HCT116 (cell line): ENCODE measurements at regions not wholly inside any gene's neighbourhood (a gene's known extent, or its start where the extent isn't known, plus 50 kb on each side); places are given as distances from the start of the nearest gene placed in this dataset.

Source experiments
- ATAC-seq: fragments of 200-7000 bp; cut with Tn5 transposase; 2 replicates; pipeline ENCODE4 v1.9.1; 2020; ENCODE audit warnings: mild to moderate bottlenecking, moderate library complexity
- BruUV-seq: library from RNA; stranded (reverse); fragments of 400-500 nt; replicated peaks from 2 replicates; lab custom pipeline; 2021; lab: Mats Ljungman, UMichigan
- CTCF ChIA-PET: fragments of 300-600 bp; sonication (Branson Sonifier 250); formaldehyde crosslinking; loops from one replicate; lab custom pipeline; 2021; ENCODE audit warnings: antibody characterized with exemption; lab: Charles Lee
- POLR2A ChIA-PET: fragments of 300-600, 350-600 bp; sonication (Branson Sonifier 250); formaldehyde crosslinking; loops from one replicate; lab custom pipeline; 2021; ENCODE audit warnings: antibody characterized with exemption; lab: Charles Lee
- RAD21 ChIA-PET, 2 experiments: fragments of 300-600 bp; sonication (Branson Sonifier 250); formaldehyde crosslinking; loops; one replicate each; lab custom pipeline; 2023; ENCODE audit warnings: low total read pairs in 2 of 2; ENCODE audit not compliant: uncharacterized antibody in 2 of 2, unreplicated experiment in 2 of 2, low non-redundant PET in 1 of 2; lab: Charles Lee
- DNase-seq: peaks from one replicate; pipeline ENCODE4 v3.0.0-alpha.2; 2010; ENCODE audit warnings: low read depth, low spot score
- H2AFZ ChIP-seq: fragments of 200-600 bp; shearing (Covaris generic), sonication (generic); 2 replicates; pipeline ENCODE4 v1.6.1; 2017; ENCODE audit warnings: low read depth, mixed run types, mixed read lengths, antibody characterized with exemption, low read length; ENCODE audit not compliant: poor library complexity, severe bottlenecking
- H3K27ac ChIP-seq: 2 replicates; pipeline ENCODE4 v1.5.1; 2012; ENCODE audit warnings: low read depth, low read length
- H3K27me3 ChIP-seq: fragments of 200-600 bp; sonication (generic); 2 replicates; pipeline ENCODE4 v1.6.1; 2016; ENCODE audit warnings: mixed run types, low read length, mixed read lengths; ENCODE audit not compliant: insufficient read depth
- H3K36me3 ChIP-seq, 2 experiments: fragments of 200-500 bp in 1 of 2; fragments of 200-600 bp in 1 of 2; sonication (Bioruptor generic) in 1 of 2; sonication (generic) in 1 of 2; 2 replicates each; pipeline versions ENCODE4 v1.5.1 to v1.6.1; 2014 to 2016; ENCODE audit warnings: low read length in 2 of 2, inconsistent platforms in 1 of 2, mixed read lengths in 1 of 2, mixed run types in 1 of 2; ENCODE audit not compliant: insufficient read depth in 2 of 2, control insufficient read depth in 1 of 2
- H3K4me1 ChIP-seq, 2 experiments: fragments of 200-600 bp in 1 of 2; sonication (generic) in 1 of 2; 2 replicates each; pipeline versions ENCODE4 v1.5.1 to v1.6.1; 2012 to 2017; ENCODE audit warnings: low read length in 2 of 2, inconsistent platforms in 1 of 2, mild to moderate bottlenecking in 1 of 2, mixed read lengths in 1 of 2, mixed run types in 1 of 2, moderate library complexity in 1 of 2; ENCODE audit not compliant: insufficient read depth in 2 of 2, control insufficient read depth in 1 of 2
- H3K4me2 ChIP-seq: fragments of 200-600 bp; sonication (generic); 2 replicates; pipeline ENCODE4 v1.6.1; 2017; ENCODE audit warnings: mixed run types, low read length, mixed read lengths
- H3K4me3 ChIP-seq, 2 experiments: fragments of 200-600 bp in 1 of 2; sonication (generic) in 1 of 2; replicated peaks in 1 of 2; 2 replicates each; pipeline ENCODE4 v1.5.1; 2011 to 2016; ENCODE audit warnings: low read length in 2 of 2, control low read depth in 1 of 2, low read depth in 1 of 2, mild to moderate bottlenecking in 1 of 2, mixed read lengths in 1 of 2, mixed run types in 1 of 2
- H3K79me2 ChIP-seq: fragments of 200-600 bp; sonication (generic); 2 replicates; pipeline ENCODE4 v1.6.1; 2017; ENCODE audit warnings: mild to moderate bottlenecking, mixed run types, low read length, moderate library complexity, mixed read lengths; ENCODE audit not compliant: insufficient read depth
- H3K9ac ChIP-seq: fragments of 200-600 bp; sonication (generic); 2 replicates; pipeline ENCODE4 v1.6.1; 2016; ENCODE audit warnings: low read length, mixed read lengths
- H3K9me2 ChIP-seq: fragments of 200-600 bp; sonication (generic), shearing (Covaris generic); 2 replicates; pipeline ENCODE4 v1.6.1; 2017; ENCODE audit warnings: mixed run types, mild to moderate bottlenecking, moderate library complexity; ENCODE audit not compliant: insufficient read depth
- H3K9me3 ChIP-seq, 2 experiments: fragments of 200-500 bp in 1 of 2; fragments of 200-600 bp in 1 of 2; sonication (Bioruptor generic) in 1 of 2; sonication (generic) in 1 of 2; 2 replicates each; pipeline ENCODE4 v1.6.1; 2014 to 2017; ENCODE audit warnings: low read length in 2 of 2, mixed read lengths in 2 of 2, inconsistent platforms in 1 of 2, low read depth in 1 of 2, mild to moderate bottlenecking in 1 of 2, mixed run types in 1 of 2, moderate library complexity in 1 of 2; ENCODE audit not compliant: control insufficient read depth in 1 of 2, insufficient read depth in 1 of 2
- H4K20me1 ChIP-seq: fragments of 200-600 bp; sonication (generic), shearing (Covaris generic); 2 replicates; pipeline ENCODE4 v1.6.1; 2017; ENCODE audit warnings: mixed run types, mild to moderate bottlenecking, moderate library complexity; ENCODE audit not compliant: insufficient read depth
- CEBPB ChIP-seq: IDR thresholded peaks from 2 replicates; pipeline ENCODE4 v1.6.1; 2012; ENCODE audit warnings: low read depth
- CTCF ChIP-seq, 3 experiments: fragments of 200-600 bp in 1 of 3; sonication (generic) in 1 of 3; IDR thresholded peaks in 2 of 3; conservative IDR thresholded peaks in 1 of 3; 2 replicates each; pipeline ENCODE4 v1.5.1; 2012 to 2017; ENCODE audit warnings: low read depth in 2 of 3, low read length in 2 of 3, antibody characterized with exemption in 1 of 3, borderline replicate concordance in 1 of 3, control low read depth in 1 of 3, mild to moderate bottlenecking in 1 of 3, mixed read lengths in 1 of 3, mixed run types in 1 of 3, moderate library complexity in 1 of 3; ENCODE audit not compliant: insufficient read depth in 1 of 3
- EGR1 ChIP-seq: IDR thresholded peaks from 2 replicates; pipeline ENCODE4 v1.6.1; 2012; ENCODE audit warnings: low read depth
- ELF1 ChIP-seq: IDR thresholded peaks from 2 replicates; pipeline ENCODE4 v1.6.1; 2012; ENCODE audit warnings: low read depth, borderline replicate concordance
- EZH2 ChIP-seq: fragments of 200-600 bp; sonication (generic); IDR thresholded peaks from 2 replicates; pipeline ENCODE4 v1.6.1; 2017; ENCODE audit warnings: antibody characterized with exemption, mixed run types
- FOSL1 ChIP-seq: IDR thresholded peaks from 2 replicates; pipeline ENCODE4 v1.6.1; 2012; ENCODE audit warnings: low read depth
- JUND ChIP-seq: IDR thresholded peaks from 2 replicates; pipeline ENCODE4 v1.6.1; 2012
- POLR2A ChIP-seq: IDR thresholded peaks from 2 replicates; pipeline ENCODE4 v1.7.0; 2011; ENCODE audit warnings: borderline replicate concordance; ENCODE audit not compliant: insufficient read depth, insufficient read length; ENCODE audit errors: extremely low read depth
- SIN3A ChIP-seq: IDR thresholded peaks from 2 replicates; pipeline ENCODE4 v1.6.1; 2012; ENCODE audit warnings: low read depth
- SRF ChIP-seq: IDR thresholded peaks from 2 replicates; pipeline ENCODE4 v1.6.1; 2012; ENCODE audit warnings: low read depth
- TCF7L2 ChIP-seq: IDR thresholded peaks from 2 replicates; pipeline ENCODE4 v1.7.0; 2011; ENCODE audit warnings: borderline replicate concordance, inconsistent platforms; ENCODE audit not compliant: insufficient read depth, insufficient read length; ENCODE audit errors: extremely low read depth
- ZFX ChIP-seq: fragments of 450-650 bp; IDR thresholded peaks from 2 replicates; pipeline ENCODE4 v1.6.1; 2017
- intact Hi-C: fragments of 100-400 bp; cut with micrococcal nuclease; formaldehyde crosslinking; loops from 2 replicates; pipeline ENCODE4 v1.10.0; 2022
- TF ChIP-seq, protein P1 (sequence below): IDR thresholded peaks from 2 replicates; pipeline ENCODE4 v1.6.1; 2012; ENCODE audit warnings: low read depth
- TF ChIP-seq, protein P2 (sequence below): IDR thresholded peaks from 2 replicates; pipeline ENCODE4 v1.6.1; 2012

DNA sequence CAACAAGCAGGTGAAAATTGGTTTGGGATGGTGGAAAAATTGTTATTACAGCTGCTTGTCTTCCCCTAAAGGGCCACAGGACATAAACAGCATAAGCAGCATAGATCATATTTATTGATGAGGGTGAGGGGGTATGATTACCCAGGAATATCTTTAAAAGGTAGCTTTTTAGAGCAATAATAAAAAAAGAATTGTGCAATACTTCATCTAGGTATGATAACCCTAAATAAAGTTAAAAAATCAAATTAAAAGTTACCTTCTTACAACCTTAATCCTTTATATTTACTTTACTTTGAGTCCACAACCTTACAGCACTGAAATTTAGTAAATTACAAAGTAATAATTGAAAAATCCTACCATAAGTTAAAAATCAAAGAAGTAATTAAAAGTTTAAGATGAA lies 653.3 kb upstream of the RGS18 start:
- Histone ChIP-seq H2AFZ (no peak overlapping the region), H3K9ac (no peak overlapping the region), H3K4me1 (no peaks in the 10 kb centered on the region), H3K9me2 (no peaks in the 10 kb centered on the region), H3K4me3 (no peak overlapping the region), H3K36me3 (no peaks in the 10 kb centered on the region), H3K79me2 (no peaks in the 10 kb centered on the region), H3K27me3 (no peaks in the 10 kb centered on the region), H3K9me3 (no peaks in the 10 kb centered on the region), H3K4me2 (no peak overlapping the region), H4K20me1 (no peaks in the 10 kb centered on the region), H3K27ac (no peak overlapping the region)
- TF ChIP-seq SRF (no peak), EZH2 (no peak), SIN3A (no peak), EGR1 (no peak), CTCF (IDR thresholded peaks at IDR 0.05 in 2 of 3, conservative IDR thresholded peaks at IDR 0.05 in 1 of 3; ENCODE audit: borderline replicate concordance in 1 of 3, insufficient read depth in 1 of 3, low read depth in 2 of 3, low read length in 2 of 3) (no peak), ELF1 (no peak), CEBPB (no peak)
- CTCF ChIA-PET: no interaction called here
- DNase-seq: no peak
- POLR2A ChIA-PET: no interaction called here
- RAD21 ChIA-PET: no interaction called here
- no TSS peak for BruUV-seq
- no peak for ATAC-seq
- intact Hi-C loops: no loop called here

DNA sequence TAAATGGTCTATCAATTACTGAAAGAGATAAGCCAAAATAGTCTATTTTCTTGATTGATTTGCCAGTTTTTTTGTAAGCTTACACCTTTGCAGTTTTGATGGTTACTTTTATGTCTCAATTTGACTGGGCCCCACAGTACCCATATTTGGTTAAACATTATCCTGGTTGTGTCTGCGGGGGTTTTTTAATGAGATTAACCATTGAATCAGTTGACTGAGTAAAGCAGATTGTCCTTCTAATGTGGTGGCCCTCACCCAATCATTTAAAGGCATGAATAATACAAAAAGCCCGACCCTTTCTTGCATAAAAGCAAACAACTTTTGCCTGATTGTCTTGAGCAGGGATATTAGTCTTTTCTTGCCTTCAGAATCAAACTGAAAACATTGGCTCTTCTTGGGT lies 650.0 kb upstream of the RGS18 start:
- ChIA-PET RAD21 (no interaction called here), POLR2A (no interaction called here), CTCF (no interaction called here)
- Histone ChIP-seq H3K79me2 (no peaks in the 10 kb centered on the region), H4K20me1 (no peaks in the 10 kb centered on the region), H2AFZ (no peak overlapping the region), H3K9me3 (no peaks in the 10 kb centered on the region), H3K27ac (no peak overlapping the region), H3K9me2 (no peaks in the 10 kb centered on the region), H3K4me2 (no peak overlapping the region), H3K36me3 (no peaks in the 10 kb centered on the region), H3K4me1 (no peaks in the 10 kb centered on the region), H3K9ac (no peak overlapping the region), H3K27me3 (no peaks in the 10 kb centered on the region), H3K4me3 (no peak overlapping the region)
- no peak for ATAC-seq
- BruUV-seq: no TSS peak
- no peak for DNase-seq
- intact Hi-C loops: no loop called here
- TF ChIP-seq POLR2A (no peak), EZH2 (no peak), EGR1 (no peak), TCF7L2 (no peak), ZFX (no peak), CEBPB (no peak), JUND (no peak), FOSL1 (no peak), CTCF (IDR thresholded peaks at IDR 0.05 in 2 of 3, conservative IDR thresholded peaks at IDR 0.05 in 1 of 3; ENCODE audit: borderline replicate concordance in 1 of 3, insufficient read depth in 1 of 3, low read depth in 2 of 3, low read length in 2 of 3) (no peak)
- TF ChIP-seq, protein P1, sequence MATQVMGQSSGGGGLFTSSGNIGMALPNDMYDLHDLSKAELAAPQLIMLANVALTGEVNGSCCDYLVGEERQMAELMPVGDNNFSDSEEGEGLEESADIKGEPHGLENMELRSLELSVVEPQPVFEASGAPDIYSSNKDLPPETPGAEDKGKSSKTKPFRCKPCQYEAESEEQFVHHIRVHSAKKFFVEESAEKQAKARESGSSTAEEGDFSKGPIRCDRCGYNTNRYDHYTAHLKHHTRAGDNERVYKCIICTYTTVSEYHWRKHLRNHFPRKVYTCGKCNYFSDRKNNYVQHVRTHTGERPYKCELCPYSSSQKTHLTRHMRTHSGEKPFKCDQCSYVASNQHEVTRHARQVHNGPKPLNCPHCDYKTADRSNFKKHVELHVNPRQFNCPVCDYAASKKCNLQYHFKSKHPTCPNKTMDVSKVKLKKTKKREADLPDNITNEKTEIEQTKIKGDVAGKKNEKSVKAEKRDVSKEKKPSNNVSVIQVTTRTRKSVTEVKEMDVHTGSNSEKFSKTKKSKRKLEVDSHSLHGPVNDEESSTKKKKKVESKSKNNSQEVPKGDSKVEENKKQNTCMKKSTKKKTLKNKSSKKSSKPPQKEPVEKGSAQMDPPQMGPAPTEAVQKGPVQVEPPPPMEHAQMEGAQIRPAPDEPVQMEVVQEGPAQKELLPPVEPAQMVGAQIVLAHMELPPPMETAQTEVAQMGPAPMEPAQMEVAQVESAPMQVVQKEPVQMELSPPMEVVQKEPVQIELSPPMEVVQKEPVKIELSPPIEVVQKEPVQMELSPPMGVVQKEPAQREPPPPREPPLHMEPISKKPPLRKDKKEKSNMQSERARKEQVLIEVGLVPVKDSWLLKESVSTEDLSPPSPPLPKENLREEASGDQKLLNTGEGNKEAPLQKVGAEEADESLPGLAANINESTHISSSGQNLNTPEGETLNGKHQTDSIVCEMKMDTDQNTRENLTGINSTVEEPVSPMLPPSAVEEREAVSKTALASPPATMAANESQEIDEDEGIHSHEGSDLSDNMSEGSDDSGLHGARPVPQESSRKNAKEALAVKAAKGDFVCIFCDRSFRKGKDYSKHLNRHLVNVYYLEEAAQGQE: no peak
- TF ChIP-seq, protein P2, sequence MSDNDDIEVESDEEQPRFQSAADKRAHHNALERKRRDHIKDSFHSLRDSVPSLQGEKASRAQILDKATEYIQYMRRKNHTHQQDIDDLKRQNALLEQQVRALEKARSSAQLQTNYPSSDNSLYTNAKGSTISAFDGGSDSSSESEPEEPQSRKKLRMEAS: no peak
